HG03520 (cell line): ENCODE measurements at regions not wholly inside any gene's neighbourhood (a gene's known extent, or its start where the extent isn't known, plus 50 kb on each side); places are given as distances from the start of the nearest gene placed in this dataset.

Experiments used
- ATAC-seq: cut with Tn5 transposase; IDR thresholded peaks from one replicate; pipeline ENCODE4 v1.9.1; 2021; ENCODE audit warnings: mild to moderate bottlenecking, moderate library complexity; ENCODE audit not compliant: unreplicated experiment

DNA sequence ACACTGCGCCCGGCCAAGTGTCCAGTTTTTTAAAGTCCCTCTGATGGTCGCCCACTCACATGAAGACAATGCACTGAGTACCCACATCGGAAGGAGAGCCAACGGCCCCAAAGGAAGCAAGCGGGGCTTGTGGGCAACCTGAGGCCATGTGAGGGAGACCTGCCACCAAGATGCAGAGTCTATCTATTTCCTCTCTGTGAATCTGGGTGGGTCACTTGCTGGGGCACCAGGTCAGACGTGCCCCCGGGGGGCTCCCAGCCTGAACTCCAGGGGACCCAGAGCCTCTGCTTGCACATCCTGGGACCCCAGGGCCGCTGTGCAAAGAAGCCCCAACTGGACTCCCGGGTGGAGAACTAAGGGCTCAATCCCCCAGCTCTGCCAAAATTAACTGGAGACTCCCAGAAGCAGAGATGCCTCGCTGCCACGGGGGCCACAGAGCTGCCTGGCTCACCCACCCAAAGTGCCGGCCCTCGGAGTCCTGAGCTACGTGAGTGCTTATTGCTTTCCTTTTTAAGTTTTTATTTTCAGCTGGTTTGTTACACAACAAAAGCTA is 106.4 kb downstream of the BRD1 start:
- ATAC-seq: no peak

DNA sequence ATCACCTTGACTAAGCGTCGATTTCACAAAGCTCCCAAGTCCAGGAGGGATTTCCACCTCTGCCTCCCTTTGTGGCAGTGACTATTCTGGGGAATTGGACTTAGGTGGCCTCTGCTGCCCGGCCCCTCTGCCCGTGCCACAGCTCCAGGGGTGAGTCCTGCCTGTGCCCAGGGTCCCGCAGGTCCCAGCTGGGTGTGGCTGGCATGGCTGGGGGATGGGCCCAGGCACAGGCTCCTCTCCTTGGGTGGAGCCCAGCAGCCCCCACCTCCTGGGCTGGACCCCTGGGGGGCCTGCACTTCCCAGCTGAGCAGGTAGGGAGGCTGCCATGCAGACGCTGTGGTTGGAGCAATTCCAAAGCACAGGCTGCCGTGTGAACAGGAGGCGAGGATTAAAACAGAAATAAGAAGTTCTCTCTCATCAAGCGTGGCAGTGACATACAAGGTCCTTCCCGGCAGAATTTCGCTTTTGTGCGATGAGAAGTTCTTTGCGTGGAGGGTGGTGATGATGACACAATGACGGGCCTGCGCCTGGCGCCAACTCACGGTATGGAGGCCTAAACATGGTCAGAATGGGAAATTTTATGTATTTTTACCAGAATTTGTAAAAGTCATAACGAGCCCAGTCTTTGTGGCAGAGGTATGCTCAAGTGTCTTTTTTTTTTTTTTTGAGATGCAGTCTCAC is 107.3 kb downstream of the BRD1 start:
- ATAC-seq: no peak

DNA sequence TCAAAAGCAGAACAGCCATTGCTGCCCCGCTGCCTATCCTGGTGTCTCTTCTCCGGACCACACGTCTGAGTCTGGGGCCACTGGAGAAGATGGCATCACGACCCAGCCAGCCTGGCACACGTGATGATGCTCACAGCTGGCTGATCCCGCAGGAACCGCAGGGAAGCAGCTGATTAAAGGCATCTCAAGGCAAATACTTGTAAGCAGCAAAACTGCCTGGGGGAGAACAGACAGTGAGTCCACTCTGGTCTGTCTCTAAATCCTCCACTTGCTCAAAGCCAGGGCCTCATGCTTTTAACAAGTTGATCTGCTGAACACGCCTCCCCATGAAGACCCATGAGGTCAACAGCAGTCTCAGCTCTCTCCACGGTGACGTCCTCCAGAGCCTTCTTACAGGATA is 108.6 kb downstream of the BRD1 start:
- ATAC-seq: no peak

- no peak for ATAC-seq
Observed at GRCh38 chr22:49718396-49718795, 109.3 kb downstream of the BRD1 start.

GRCh38 chr22:49717322-49717919 is 110.3 kb downstream of the BRD1 start:
- ATAC-seq: no peak

DNA sequence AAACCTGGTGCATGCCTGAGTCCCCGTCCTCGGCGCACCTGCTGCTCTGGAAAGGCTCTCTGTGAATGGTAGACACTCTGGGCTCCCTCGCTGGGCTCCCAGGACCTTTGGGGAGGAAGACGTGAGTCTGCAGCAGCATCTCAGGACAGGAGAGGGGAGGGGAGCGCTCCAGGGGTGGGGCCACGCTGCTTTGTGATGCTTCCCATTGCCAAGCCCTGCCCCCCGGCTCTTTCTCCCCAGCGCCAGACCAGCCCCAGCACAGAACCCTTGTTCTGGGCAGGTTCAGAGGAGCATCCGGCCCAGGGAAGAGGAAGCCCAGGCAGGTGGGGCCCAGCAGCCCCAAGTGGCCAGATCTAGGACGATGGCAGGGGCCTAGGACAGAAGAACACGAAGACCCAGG is 111.2 kb downstream of the BRD1 start:
- no peak for ATAC-seq

- no peak for ATAC-seq
Observed at GRCh38 chr22:49715450-49715849, 112.2 kb downstream of the BRD1 start.

- no peak for ATAC-seq
Observed at GRCh38 chr22:49713003-49713402, 114.7 kb downstream of the BRD1 start.

- no peak for ATAC-seq
Observed at GRCh38 chr22:49712195-49712791, 115.4 kb downstream of the BRD1 start.

DNA sequence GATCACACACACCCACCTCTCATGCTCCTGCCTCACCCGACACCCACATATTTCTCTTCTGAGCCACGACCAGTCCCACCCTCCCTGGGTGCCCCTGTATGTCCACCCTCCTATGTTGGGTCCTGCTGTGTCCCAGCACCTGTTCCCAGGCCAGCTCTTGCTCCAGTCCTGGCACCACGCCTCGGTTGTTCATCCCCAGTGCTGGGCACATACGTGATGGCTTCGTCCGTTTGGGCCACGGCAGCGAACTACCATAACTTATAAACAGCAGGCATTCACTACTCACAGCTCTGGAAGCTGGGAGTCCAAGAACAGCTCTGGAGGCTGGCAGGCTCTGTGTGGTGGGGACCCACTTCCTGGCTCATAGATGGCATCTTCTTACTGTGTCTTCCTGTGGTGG is 116.9 kb downstream of the BRD1 start:
- ATAC-seq: no peak

- ATAC-seq: no peak
Observed at GRCh38 chr22:49709464-49709863, 118.2 kb downstream of the BRD1 start.

DNA sequence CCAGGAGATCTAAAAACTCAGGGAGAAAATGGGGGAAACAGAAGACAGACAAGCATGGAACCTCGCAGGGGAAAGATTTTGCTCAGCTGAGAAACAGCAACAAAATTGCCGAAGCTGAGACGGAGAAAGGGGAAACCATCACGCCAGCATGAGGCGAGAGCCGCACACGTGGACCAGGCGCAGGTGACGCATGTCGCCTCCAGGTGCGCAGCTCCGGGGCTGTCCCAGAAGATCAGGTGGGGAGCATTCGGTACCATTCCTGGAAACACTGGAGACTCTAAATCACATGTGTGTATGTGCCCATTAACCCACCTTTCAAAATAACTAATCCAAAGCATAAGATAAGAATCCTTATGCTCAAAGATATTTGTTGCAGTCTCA is 121.7 kb downstream of the BRD1 start:
- ATAC-seq: no peak

DNA sequence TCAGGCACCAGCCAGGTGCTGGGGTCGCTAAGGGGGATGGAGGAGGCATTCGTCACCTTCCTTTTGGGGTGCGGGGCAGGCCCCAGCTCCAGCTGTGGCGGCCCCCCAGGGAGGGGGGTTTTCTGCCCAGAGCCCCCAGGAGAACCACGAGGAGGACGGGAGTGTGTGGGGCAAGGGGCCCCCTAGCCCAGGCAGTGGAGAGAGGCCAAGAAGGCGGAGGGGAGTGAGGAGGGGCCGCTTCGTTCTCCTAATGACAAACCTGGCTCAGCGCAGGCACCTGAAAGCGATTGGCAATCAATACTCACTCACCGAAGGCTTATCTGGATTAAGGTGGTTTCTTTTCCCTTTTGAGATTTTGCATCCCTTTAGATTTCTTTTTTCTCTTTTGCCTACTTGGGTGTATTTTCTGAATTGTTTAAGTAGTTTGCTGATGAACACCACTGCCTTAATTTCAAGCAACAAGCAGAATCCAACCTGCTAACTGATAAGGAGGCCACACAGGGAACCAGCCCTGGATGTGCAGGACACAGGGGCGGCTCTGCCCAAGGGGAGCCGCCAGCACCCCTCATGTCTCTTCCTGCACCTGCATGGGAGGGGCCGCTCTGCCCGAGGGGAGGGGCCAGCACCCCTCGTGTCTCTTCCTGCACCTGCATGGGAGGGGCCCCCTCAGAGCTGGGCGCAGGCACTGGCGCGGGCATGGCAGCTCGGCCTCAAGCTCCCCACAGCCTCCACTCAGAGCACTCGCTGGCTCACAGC is 122.3 kb downstream of the BRD1 start:
- ATAC-seq: no peak

DNA sequence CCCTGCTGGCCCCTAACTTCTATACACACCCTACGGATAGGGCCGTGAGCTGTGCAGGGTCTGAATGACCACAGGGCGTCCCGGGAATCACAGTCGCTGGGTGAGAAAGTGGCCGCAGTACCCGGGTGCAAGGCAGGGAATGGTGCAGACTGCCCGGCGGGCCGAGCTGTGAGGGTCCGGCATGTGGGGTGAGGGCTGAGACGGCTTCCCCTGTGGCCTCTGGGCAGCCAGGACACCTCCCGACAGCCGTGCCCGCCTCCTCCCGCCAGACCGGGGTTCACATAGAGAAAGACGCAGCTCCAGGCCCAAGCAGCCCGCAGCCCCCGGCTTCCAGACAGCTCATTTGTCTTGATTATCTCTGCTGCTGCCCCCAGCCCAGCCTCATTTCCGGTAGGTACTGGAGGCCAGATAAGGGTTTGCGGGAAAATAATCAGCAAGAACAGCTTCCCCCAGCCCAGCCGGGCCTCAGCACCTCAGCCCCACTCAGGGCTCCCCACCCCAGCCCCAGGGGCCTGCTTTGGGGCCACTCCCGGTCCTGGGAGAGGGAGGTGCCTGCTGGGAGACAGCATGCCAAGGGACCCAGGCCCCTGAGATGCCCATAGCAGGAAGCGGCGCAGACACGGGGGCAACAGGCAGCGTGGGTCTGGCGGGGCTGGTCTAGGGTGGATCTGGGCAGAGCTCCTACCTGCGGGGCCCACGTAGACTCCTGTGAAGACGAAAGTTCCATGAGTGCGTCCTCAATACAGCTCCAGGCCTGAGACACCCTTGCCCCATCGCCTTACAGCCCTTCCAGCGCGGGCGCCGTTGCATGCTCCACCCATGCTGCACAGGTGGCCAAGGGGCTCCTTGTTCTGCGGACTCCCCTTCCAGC is 123.1 kb downstream of the BRD1 start:
- ATAC-seq: no peak

DNA sequence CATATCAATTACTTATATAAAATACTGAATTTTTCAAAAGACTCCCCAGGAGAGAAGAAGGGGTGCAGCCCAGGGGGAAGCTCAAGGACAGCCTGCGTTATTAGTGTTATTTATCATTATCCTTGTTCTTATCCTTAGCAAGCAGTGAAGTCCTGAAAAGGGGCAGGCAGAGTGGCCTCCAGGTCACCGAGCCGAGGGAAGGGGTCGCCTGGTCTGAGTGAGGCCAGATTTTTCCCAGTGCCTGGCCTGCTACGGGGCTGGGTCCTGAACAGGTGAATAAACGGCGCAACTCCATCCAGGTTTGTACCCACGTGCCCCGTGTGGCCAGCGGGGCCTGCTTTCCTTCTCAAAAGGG is 123.7 kb downstream of the BRD1 start:
- ATAC-seq: no peak

GRCh38 chr22:49703505-49703904 is 124.2 kb downstream of the BRD1 start:
- ATAC-seq: no peak

- no peak for ATAC-seq
Observed at GRCh38 chr22:49702068-49702397, 125.6 kb downstream of the BRD1 start.

- ATAC-seq: no peak
Observed at GRCh38 chr22:49701380-49702067, 126.1 kb downstream of the BRD1 start.

- ATAC-seq: no peak
Observed at GRCh38 chr22:49699928-49700498, 127.7 kb downstream of the BRD1 start.

DNA sequence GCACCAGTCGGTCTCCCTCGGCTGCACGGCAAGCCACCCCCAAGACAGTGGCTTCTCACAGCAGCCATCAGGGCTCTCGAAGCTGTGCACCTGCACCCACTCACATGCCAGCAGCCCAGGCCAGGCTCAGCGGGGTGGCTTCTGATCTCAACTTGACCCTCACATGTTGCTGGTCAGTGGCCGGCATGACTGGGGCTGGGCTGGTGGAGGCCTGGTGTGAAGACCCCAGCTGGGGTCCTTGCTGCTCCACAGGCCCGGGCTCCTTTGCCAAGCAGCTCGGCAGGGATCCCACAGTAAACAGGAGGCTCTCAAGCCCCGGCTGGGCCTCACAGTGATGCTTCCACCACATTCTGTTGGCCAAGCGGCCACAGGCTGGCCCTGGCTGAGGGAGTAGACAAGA is 128.2 kb downstream of the BRD1 start:
- ATAC-seq: no peak
